ENCODE measurements at regions not wholly inside any gene's neighbourhood (a gene's known extent, or its start where the extent isn't known, plus 50 kb on each side); places are given as distances from the start of the nearest gene placed in this dataset.

- no peak overlapping the region for H2AFZ ChIP-seq (ENCODE audit: insufficient read depth, low read depth, low read length, poor library complexity, severe bottlenecking)
- no peak overlapping the region for H3K4me3 ChIP-seq (ENCODE audit: control extremely low read depth in 1 of 5, extremely low read depth in 1 of 5, insufficient read depth in 1 of 5, low read depth in 2 of 5, low read length in 4 of 5)
- peaks cover 36% of the 10 kb centered on the region for H4K20me1 ChIP-seq (ENCODE audit: control insufficient read depth, insufficient read depth, low read length, poor library complexity, severe bottlenecking)
- Mint-ChIP-seq H3K27me3 (no peaks in the 10 kb centered on the region), H3K27ac (no peak overlapping the region), H3K4me3 (no peak overlapping the region), H3K9me3 (ENCODE audit: insufficient read depth) (no peaks in the 10 kb centered on the region), H3K4me1 (peaks cover 3% of the 10 kb centered on the region)
- DNase-seq (no peak), ATAC-seq (ENCODE audit: low read depth) (no peak)
- no peaks in the 10 kb centered on the region for H3K9me3 ChIP-seq (ENCODE audit: control extremely low read depth in 1 of 3, control insufficient read depth in 2 of 3, insufficient read depth in 1 of 3, low read length in 2 of 3)
- H3K27ac ChIP-seq (ENCODE audit: low read length in 2 of 2) = no peak overlapping the region
- WGBS (ENCODE audit: insufficient coverage) = no CpG with 5 or more reads among the region's 2 CpGs
- no peak overlapping the region for H3K9ac ChIP-seq (ENCODE audit: low read length)
- TF ChIP-seq, protein P1, sequence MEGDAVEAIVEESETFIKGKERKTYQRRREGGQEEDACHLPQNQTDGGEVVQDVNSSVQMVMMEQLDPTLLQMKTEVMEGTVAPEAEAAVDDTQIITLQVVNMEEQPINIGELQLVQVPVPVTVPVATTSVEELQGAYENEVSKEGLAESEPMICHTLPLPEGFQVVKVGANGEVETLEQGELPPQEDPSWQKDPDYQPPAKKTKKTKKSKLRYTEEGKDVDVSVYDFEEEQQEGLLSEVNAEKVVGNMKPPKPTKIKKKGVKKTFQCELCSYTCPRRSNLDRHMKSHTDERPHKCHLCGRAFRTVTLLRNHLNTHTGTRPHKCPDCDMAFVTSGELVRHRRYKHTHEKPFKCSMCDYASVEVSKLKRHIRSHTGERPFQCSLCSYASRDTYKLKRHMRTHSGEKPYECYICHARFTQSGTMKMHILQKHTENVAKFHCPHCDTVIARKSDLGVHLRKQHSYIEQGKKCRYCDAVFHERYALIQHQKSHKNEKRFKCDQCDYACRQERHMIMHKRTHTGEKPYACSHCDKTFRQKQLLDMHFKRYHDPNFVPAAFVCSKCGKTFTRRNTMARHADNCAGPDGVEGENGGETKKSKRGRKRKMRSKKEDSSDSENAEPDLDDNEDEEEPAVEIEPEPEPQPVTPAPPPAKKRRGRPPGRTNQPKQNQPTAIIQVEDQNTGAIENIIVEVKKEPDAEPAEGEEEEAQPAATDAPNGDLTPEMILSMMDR (IDR thresholded peaks at IDR 0.05) = no peak
- TF ChIP-seq EZH2 (IDR thresholded peaks at IDR 0.05; ENCODE audit: borderline replicate concordance, insufficient read depth, low read depth, low read length, poor library complexity, severe bottlenecking) = no peak
- intact Hi-C loops (cut with micrococcal nuclease) = no loop called here
- H3K4me1 ChIP-seq (ENCODE audit: control insufficient read depth in 2 of 2, insufficient read depth in 2 of 2, low read length in 2 of 2) = no peaks in the 10 kb centered on the region
- ChIA-PET POLR2A (no interaction called here), CTCF (no interaction called here)
- H3K36me3 ChIP-seq (replicated peaks in 1 of 2; ENCODE audit: control extremely low read depth in 1 of 2, control insufficient read depth in 1 of 2, extremely low read depth in 1 of 2, insufficient read depth in 2 of 2, low read length in 1 of 2) = peaks cover 9 to 65% of the 10 kb centered on the region in 2 experiments
- no peak overlapping the region for H3K4me2 ChIP-seq (replicated peaks; ENCODE audit: low read depth, low read length, poor library complexity, severe bottlenecking)
- H3K27me3 ChIP-seq (replicated peaks in 1 of 4; ENCODE audit: control extremely low read depth in 1 of 4, control insufficient read depth in 3 of 4, insufficient read depth in 4 of 4, low read length in 3 of 4) = no peaks in the 10 kb centered on the region
- H3K79me2 ChIP-seq (ENCODE audit: control insufficient read depth, insufficient read depth, low read length) = peaks cover 5% of the 10 kb centered on the region
These were observed 145.2 kb upstream of the KLF14 start for GRCh38 chr7:130879191-130879590.

DNA sequence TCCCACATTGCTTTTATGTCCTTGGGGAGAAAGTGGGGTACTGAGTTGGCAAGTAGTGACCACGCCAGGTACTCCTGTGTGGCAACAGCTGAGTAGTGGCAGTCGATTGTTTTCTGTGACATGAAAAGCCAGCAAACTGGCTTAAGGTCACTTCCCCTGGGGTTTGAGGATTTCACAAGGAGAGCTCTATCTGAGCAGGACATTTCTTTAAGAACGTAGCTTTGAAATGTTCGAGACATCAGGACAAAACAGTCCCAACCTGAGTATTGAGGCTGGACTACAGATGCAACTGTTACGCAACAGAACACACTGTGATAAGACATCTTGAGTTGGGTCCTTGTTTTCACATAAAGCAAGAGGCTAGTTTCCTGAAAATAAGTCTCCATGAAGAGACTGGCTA is 146.7 kb upstream of the KLF14 start:
- ATAC-seq (ENCODE audit: low read depth) = no peak
- Histone ChIP-seq H3K4me2 (replicated peaks; ENCODE audit: low read depth, low read length, poor library complexity, severe bottlenecking) (no peak overlapping the region), H3K27me3 (replicated peaks in 1 of 4; ENCODE audit: control extremely low read depth in 1 of 4, control insufficient read depth in 3 of 4, insufficient read depth in 4 of 4, low read length in 3 of 4) (no peaks in the 10 kb centered on the region), H3K27ac (ENCODE audit: low read length in 2 of 2) (no peak overlapping the region), H3K9me3 (ENCODE audit: control extremely low read depth in 1 of 3, control insufficient read depth in 2 of 3, insufficient read depth in 1 of 3, low read length in 2 of 3) (no peaks in the 10 kb centered on the region), H4K20me1 (ENCODE audit: control insufficient read depth, insufficient read depth, low read length, poor library complexity, severe bottlenecking) (peaks cover 29% of the 10 kb centered on the region), H3K4me3 (ENCODE audit: control extremely low read depth in 1 of 5, extremely low read depth in 1 of 5, insufficient read depth in 1 of 5, low read depth in 2 of 5, low read length in 4 of 5) (no peak overlapping the region), H2AFZ (ENCODE audit: insufficient read depth, low read depth, low read length, poor library complexity, severe bottlenecking) (no peak overlapping the region), H3K79me2 (ENCODE audit: control insufficient read depth, insufficient read depth, low read length) (peaks cover 5% of the 10 kb centered on the region), H3K36me3 (replicated peaks in 1 of 2; ENCODE audit: control extremely low read depth in 1 of 2, control insufficient read depth in 1 of 2, extremely low read depth in 1 of 2, insufficient read depth in 2 of 2, low read length in 1 of 2) (peaks cover 8 to 79% of the 10 kb centered on the region in 2 experiments), H3K9ac (ENCODE audit: low read length) (no peak overlapping the region), H3K4me1 (ENCODE audit: control insufficient read depth in 2 of 2, insufficient read depth in 2 of 2, low read length in 2 of 2) (no peaks in the 10 kb centered on the region)
- 98% methylated on average over 5 of the region's 5 CpGs for WGBS (ENCODE audit: insufficient coverage)
- intact Hi-C loops (cut with micrococcal nuclease) = no loop called here
- POLR2A ChIA-PET = interaction anchor here (1.7 kb wide), 1 partner anchor 14 kb away, joined by 4 read pairs; no protein-coding TSS in a partner anchor
- Mint-ChIP-seq H3K9me3 (ENCODE audit: insufficient read depth) (no peaks in the 10 kb centered on the region), H3K27me3 (no peaks in the 10 kb centered on the region), H3K27ac (peak overlapping the region; percentile 15), H3K4me3 (no peak overlapping the region), H3K4me1 (peaks cover 6% of the 10 kb centered on the region)
- no peak for DNase-seq
- CTCF ChIA-PET = interaction anchor here (1.2 to 3.3 kb wide), 2 partner anchors 16 to 19 kb away, joined by 10 to 16 read pairs; no protein-coding TSS in a partner anchor
- no peak for TF ChIP-seq EZH2 (IDR thresholded peaks at IDR 0.05; ENCODE audit: borderline replicate concordance, insufficient read depth, low read depth, low read length, poor library complexity, severe bottlenecking)
- TF ChIP-seq, protein P1 (IDR thresholded peaks at IDR 0.05) = no peak

Data from B cell (primary cell).